ENCODE measurements at regions not wholly inside any gene's neighbourhood (a gene's known extent, or its start where the extent isn't known, plus 50 kb on each side); places are given as distances from the start of the nearest gene placed in this dataset.

- Histone ChIP-seq H3K9me3 (replicated peaks; ENCODE audit: insufficient read depth, low read length) (no peaks in the 10 kb centered on the region), H3K4me1 (ENCODE audit: low read length) (no peaks in the 10 kb centered on the region), H2AFZ (ENCODE audit: low read length) (no peak overlapping the region), H3K4me3 (ENCODE audit: low read length) (no peak overlapping the region), H3K79me2 (ENCODE audit: low read length) (no peaks in the 10 kb centered on the region), H3K27ac (ENCODE audit: low read length) (no peak overlapping the region), H3F3A (ENCODE audit: insufficient read depth, low read length) (no peaks in the 10 kb centered on the region), H3K27me3 (replicated peaks; ENCODE audit: insufficient read depth, low read length) (no peaks in the 10 kb centered on the region), H4K20me1 (ENCODE audit: insufficient read depth, low read length) (no peaks in the 10 kb centered on the region), H3K4me2 (ENCODE audit: low read depth, low read length) (no peak overlapping the region), H3K36me3 (replicated peaks; ENCODE audit: insufficient read depth, low read length) (no peaks in the 10 kb centered on the region), H3K9me2 (replicated peaks; ENCODE audit: insufficient read depth, low read length) (no peaks in the 10 kb centered on the region), H3K9ac (ENCODE audit: low read length) (no peak overlapping the region)
- DNase-seq = no peak
- TF ChIP-seq EZH2 (optimal IDR thresholded peaks at IDR 0.05; ENCODE audit: low read depth, low read length) (no peak), EZH2phosphoT487 (IDR thresholded peaks at IDR 0.05; ENCODE audit: low read length) (no peak), CTCF (IDR thresholded peaks at IDR 0.05; ENCODE audit: low read length) (no peak)
Observed at GRCh38 chr6:132887204-132887603, 72.8 kb downstream of the RPS12 start.

GRCh38 chr6:132888701-132889100, 74.3 kb downstream of the RPS12 start:
- Histone ChIP-seq H3K9me3 (replicated peaks; ENCODE audit: insufficient read depth, low read length) (no peaks in the 10 kb centered on the region), H3K9ac (ENCODE audit: low read length) (no peak overlapping the region), H3K4me1 (ENCODE audit: low read length) (no peaks in the 10 kb centered on the region), H3K27ac (ENCODE audit: low read length) (no peak overlapping the region), H3K4me2 (ENCODE audit: low read depth, low read length) (no peak overlapping the region), H4K20me1 (ENCODE audit: insufficient read depth, low read length) (no peaks in the 10 kb centered on the region), H3K9me2 (replicated peaks; ENCODE audit: insufficient read depth, low read length) (no peaks in the 10 kb centered on the region), H3K36me3 (replicated peaks; ENCODE audit: insufficient read depth, low read length) (no peaks in the 10 kb centered on the region), H3K79me2 (ENCODE audit: low read length) (no peaks in the 10 kb centered on the region), H3K27me3 (replicated peaks; ENCODE audit: insufficient read depth, low read length) (no peaks in the 10 kb centered on the region), H3K4me3 (ENCODE audit: low read length) (no peak overlapping the region), H2AFZ (ENCODE audit: low read length) (no peak overlapping the region), H3F3A (ENCODE audit: insufficient read depth, low read length) (no peaks in the 10 kb centered on the region)
- TF ChIP-seq EZH2phosphoT487 (IDR thresholded peaks at IDR 0.05; ENCODE audit: low read length) (no peak), CTCF (IDR thresholded peaks at IDR 0.05; ENCODE audit: low read length) (no peak), EZH2 (optimal IDR thresholded peaks at IDR 0.05; ENCODE audit: low read depth, low read length) (no peak)
- DNase-seq = no peak

GRCh38 chr6:132892929-132893771, 78.8 kb downstream of the RPS12 start:
- Histone ChIP-seq H3K9me3 (replicated peaks; ENCODE audit: insufficient read depth, low read length) (no peaks in the 10 kb centered on the region), H4K20me1 (ENCODE audit: insufficient read depth, low read length) (no peaks in the 10 kb centered on the region), H3K27ac (ENCODE audit: low read length) (no peak overlapping the region), H3K79me2 (ENCODE audit: low read length) (no peaks in the 10 kb centered on the region), H3K9me2 (replicated peaks; ENCODE audit: insufficient read depth, low read length) (no peaks in the 10 kb centered on the region), H2AFZ (ENCODE audit: low read length) (no peak overlapping the region), H3K4me3 (ENCODE audit: low read length) (no peak overlapping the region), H3K36me3 (replicated peaks; ENCODE audit: insufficient read depth, low read length) (no peaks in the 10 kb centered on the region), H3K4me1 (ENCODE audit: low read length) (no peaks in the 10 kb centered on the region), H3K4me2 (ENCODE audit: low read depth, low read length) (no peak overlapping the region), H3K9ac (ENCODE audit: low read length) (no peak overlapping the region), H3K27me3 (replicated peaks; ENCODE audit: insufficient read depth, low read length) (no peaks in the 10 kb centered on the region), H3F3A (ENCODE audit: insufficient read depth, low read length) (no peaks in the 10 kb centered on the region)
- TF ChIP-seq EZH2 (optimal IDR thresholded peaks at IDR 0.05; ENCODE audit: low read depth, low read length) (no peak), EZH2phosphoT487 (IDR thresholded peaks at IDR 0.05; ENCODE audit: low read length) (no peak), CTCF (IDR thresholded peaks at IDR 0.05; ENCODE audit: low read length) (no peak)
- no peak for DNase-seq
